HepG2 (cell line): ENCODE measurements at regions not wholly inside any gene's neighbourhood (a gene's known extent, or its start where the extent isn't known, plus 50 kb on each side); places are given as distances from the start of the nearest gene placed in this dataset.

Experiments
- AGO1 ChIP-seq: fragments of 200-400 bp; formaldehyde crosslinking; IDR thresholded peaks from 2 replicates; pipeline ENCODE4 v1.6.1; 2017; ENCODE audit warnings: mild to moderate bottlenecking, low read depth, low read length, moderate library complexity; ENCODE audit not compliant: poor library complexity, severe bottlenecking
- EHMT2 ChIP-seq: fragments of 200-600 bp; sonication (generic); IDR thresholded peaks from 2 replicates; pipeline ENCODE4 v1.7.0; 2017; ENCODE audit warnings: antibody characterized with exemption, low read depth, low read length, borderline replicate concordance
- FOSL2 ChIP-seq: sonication (generic); formaldehyde crosslinking; IDR thresholded peaks from 2 replicates; pipeline ENCODE4 v1.4.0; 2020; ENCODE audit warnings: missing genetic modification reagents
- JUND ChIP-seq: sonication (generic); formaldehyde crosslinking; IDR thresholded peaks from 2 replicates; pipeline ENCODE4 v1.8.0; 2022; ENCODE audit warnings: mild to moderate bottlenecking, missing genetic modification reagents
- KDM4B ChIP-seq: sonication (generic); formaldehyde crosslinking; IDR thresholded peaks from 2 replicates; pipeline ENCODE4 v1.4.0; 2020; ENCODE audit warnings: missing genetic modification reagents
- KMT2B ChIP-seq: IDR thresholded peaks from 2 replicates; pipeline ENCODE4 v1.6.1; 2016; ENCODE audit warnings: missing genetic modification reagents, missing compliant biosample characterization
- NR2F6 ChIP-seq, 2 experiments: IDR thresholded peaks; 2 replicates each; pipeline ENCODE4 v1.6.1; 2016; ENCODE audit warnings: antibody characterized with exemption in 1 of 2, mild to moderate bottlenecking in 1 of 2
- RBM39 ChIP-seq: fragments of 200-400 bp; formaldehyde crosslinking; IDR thresholded peaks from one replicate; pipeline ENCODE4 v1.6.1; 2018; ENCODE audit warnings: antibody characterized with exemption, mild to moderate bottlenecking, low read depth, low read length; ENCODE audit not compliant: poor library complexity, severe bottlenecking
- RFXAP ChIP-seq: sonication (generic); formaldehyde crosslinking; IDR thresholded peaks from 2 replicates; pipeline ENCODE4 v1.4.0; 2020; ENCODE audit warnings: missing genetic modification reagents, borderline replicate concordance
- ZBTB7B ChIP-seq: sonication (generic); formaldehyde crosslinking; IDR thresholded peaks from 2 replicates; pipeline ENCODE4 v1.4.0; 2020; ENCODE audit warnings: missing genetic modification reagents
- ZNF567 ChIP-seq: sonication (generic); formaldehyde crosslinking; IDR thresholded peaks from 2 replicates; pipeline ENCODE4 v1.8.1; 2023; ENCODE audit warnings: mild to moderate bottlenecking, missing genetic modification reagents, borderline replicate concordance
- ZNF672 ChIP-seq: sonication (generic); formaldehyde crosslinking; IDR thresholded peaks from 2 replicates; pipeline ENCODE4 v1.8.1; 2022; ENCODE audit warnings: missing genetic modification reagents
- ZNF7 ChIP-seq: IDR thresholded peaks from 2 replicates; pipeline ENCODE4 v1.6.1; 2016; ENCODE audit warnings: missing biosample characterization, missing genetic modification reagents
- ZSCAN12 ChIP-seq: sonication (generic); formaldehyde crosslinking; IDR thresholded peaks from 2 replicates; pipeline ENCODE4 v1.9.0; 2021; ENCODE audit warnings: mild to moderate bottlenecking, missing genetic modification reagents
- TF ChIP-seq, protein P1 (sequence below): sonication (generic); formaldehyde crosslinking; IDR thresholded peaks from 2 replicates; pipeline ENCODE4 v1.8.1; 2023; ENCODE audit warnings: mild to moderate bottlenecking, inconsistent platforms, moderate library complexity, missing genetic modification reagents, borderline replicate concordance
- TF ChIP-seq, protein P2 (sequence below): sonication (generic); formaldehyde crosslinking; IDR thresholded peaks from 2 replicates; pipeline ENCODE4 v1.9.0; 2021; ENCODE audit warnings: missing genetic modification reagents, borderline replicate concordance
- TF ChIP-seq, protein P3 (sequence below): sonication (generic); formaldehyde crosslinking; IDR thresholded peaks from 2 replicates; pipeline ENCODE4 v1.5.0; 2020; ENCODE audit warnings: missing genetic modification reagents, mild to moderate bottlenecking, borderline replicate concordance
- TF ChIP-seq, protein P4 (sequence below): fragments of 450-650 bp; IDR thresholded peaks from 2 replicates; pipeline ENCODE4 v1.6.1; 2017; ENCODE audit warnings: mild to moderate bottlenecking
- TF ChIP-seq, protein P5 (sequence below): sonication (generic); formaldehyde crosslinking; IDR thresholded peaks from 2 replicates; pipeline ENCODE4 v1.4.0; 2020; ENCODE audit warnings: missing genetic modification reagents

DNA sequence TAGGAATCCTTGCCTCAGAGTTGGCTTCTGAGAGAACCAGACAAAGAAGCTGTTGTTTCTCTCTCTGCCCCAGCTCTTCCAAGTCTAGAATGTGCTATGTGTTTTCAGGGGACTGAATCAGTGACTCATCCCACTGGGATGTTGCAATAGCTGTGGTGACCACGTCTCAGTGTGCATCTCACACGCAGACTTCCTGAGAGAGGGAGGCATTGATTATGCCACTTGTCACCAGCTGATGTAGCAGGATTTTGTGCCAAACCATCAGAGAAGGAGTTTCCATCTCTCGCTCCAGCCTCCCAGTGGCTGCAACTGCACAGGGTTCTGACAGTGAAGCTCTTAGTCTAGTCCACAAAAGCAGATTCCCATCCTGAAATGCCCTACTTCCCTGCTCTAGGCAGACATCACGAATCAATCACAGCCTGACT lies 455.8 kb downstream of the MIAT start (continued):
- TF ChIP-seq KDM4B (CRISPR knock-in tag): no peak
- no peak for TF ChIP-seq ZNF567 (CRISPR knock-in tag)
- no peak for TF ChIP-seq ZSCAN12 (CRISPR knock-in tag)
- TF ChIP-seq AGO1: no peak
- TF ChIP-seq, protein P1, sequence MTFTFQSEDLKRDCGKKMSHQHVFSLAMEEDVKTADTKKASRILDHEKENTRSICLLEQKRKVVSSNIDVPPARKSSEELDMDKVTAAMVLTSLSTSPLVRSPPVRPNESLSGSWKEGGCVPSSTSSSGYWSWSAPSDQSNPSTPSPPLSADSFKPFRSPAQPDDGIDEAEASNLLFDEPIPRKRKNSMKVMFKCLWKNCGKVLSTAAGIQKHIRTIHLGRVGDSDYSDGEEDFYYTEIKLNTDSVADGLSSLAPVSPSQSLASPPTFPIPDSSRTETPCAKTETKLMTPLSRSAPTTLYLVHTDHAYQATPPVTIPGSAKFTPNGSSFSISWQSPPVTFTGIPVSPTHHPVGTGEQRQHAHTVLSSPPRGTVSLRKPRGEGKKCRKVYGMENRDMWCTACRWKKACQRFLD: no peak
- TF ChIP-seq, protein P2, sequence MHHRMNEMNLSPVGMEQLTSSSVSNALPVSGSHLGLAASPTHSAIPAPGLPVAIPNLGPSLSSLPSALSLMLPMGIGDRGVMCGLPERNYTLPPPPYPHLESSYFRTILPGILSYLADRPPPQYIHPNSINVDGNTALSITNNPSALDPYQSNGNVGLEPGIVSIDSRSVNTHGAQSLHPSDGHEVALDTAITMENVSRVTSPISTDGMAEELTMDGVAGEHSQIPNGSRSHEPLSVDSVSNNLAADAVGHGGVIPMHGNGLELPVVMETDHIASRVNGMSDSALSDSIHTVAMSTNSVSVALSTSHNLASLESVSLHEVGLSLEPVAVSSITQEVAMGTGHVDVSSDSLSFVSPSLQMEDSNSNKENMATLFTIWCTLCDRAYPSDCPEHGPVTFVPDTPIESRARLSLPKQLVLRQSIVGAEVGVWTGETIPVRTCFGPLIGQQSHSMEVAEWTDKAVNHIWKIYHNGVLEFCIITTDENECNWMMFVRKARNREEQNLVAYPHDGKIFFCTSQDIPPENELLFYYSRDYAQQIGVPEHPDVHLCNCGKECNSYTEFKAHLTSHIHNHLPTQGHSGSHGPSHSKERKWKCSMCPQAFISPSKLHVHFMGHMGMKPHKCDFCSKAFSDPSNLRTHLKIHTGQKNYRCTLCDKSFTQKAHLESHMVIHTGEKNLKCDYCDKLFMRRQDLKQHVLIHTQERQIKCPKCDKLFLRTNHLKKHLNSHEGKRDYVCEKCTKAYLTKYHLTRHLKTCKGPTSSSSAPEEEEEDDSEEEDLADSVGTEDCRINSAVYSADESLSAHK (CRISPR knock-in tag): no peak
- TF ChIP-seq, protein P3, sequence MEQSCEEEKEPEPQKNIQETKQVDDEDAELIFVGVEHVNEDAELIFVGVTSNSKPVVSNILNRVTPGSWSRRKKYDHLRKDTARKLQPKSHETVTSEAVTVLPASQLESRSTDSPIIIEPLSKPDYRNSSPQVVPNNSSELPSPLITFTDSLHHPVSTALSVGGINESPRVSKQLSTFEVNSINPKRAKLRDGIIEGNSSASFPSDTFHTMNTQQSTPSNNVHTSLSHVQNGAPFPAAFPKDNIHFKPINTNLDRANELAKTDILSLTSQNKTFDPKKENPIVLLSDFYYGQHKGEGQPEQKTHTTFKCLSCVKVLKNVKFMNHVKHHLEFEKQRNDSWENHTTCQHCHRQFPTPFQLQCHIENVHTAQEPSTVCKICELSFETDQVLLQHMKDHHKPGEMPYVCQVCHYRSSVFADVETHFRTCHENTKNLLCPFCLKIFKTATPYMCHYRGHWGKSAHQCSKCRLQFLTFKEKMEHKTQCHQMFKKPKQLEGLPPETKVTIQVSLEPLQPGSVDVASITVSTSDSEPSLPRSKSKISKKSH (CRISPR knock-in tag): no peak
- TF ChIP-seq RFXAP: no peak
- TF ChIP-seq ZNF7 (CRISPR knock-in tag): peak; percentile 79; the same call in 1 of the 2 replicates
- TF ChIP-seq, protein P4, sequence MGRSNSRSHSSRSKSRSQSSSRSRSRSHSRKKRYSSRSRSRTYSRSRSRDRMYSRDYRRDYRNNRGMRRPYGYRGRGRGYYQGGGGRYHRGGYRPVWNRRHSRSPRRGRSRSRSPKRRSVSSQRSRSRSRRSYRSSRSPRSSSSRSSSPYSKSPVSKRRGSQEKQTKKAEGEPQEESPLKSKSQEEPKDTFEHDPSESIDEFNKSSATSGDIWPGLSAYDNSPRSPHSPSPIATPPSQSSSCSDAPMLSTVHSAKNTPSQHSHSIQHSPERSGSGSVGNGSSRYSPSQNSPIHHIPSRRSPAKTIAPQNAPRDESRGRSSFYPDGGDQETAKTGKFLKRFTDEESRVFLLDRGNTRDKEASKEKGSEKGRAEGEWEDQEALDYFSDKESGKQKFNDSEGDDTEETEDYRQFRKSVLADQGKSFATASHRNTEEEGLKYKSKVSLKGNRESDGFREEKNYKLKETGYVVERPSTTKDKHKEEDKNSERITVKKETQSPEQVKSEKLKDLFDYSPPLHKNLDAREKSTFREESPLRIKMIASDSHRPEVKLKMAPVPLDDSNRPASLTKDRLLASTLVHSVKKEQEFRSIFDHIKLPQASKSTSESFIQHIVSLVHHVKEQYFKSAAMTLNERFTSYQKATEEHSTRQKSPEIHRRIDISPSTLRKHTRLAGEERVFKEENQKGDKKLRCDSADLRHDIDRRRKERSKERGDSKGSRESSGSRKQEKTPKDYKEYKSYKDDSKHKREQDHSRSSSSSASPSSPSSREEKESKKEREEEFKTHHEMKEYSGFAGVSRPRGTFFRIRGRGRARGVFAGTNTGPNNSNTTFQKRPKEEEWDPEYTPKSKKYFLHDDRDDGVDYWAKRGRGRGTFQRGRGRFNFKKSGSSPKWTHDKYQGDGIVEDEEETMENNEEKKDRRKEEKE: no peak
- no peak for TF ChIP-seq NR2F6 (IDR thresholded peaks at IDR 0.05)
- TF ChIP-seq NR2F6 (CRISPR knock-in tag; IDR thresholded peaks at IDR 0.05): no peak
- no peak for TF ChIP-seq EHMT2
- no peak for TF ChIP-seq RBM39
- no peak for TF ChIP-seq ZBTB7B (CRISPR knock-in tag)
- no peak for TF ChIP-seq KMT2B
- TF ChIP-seq ZNF672 (CRISPR knock-in tag): no peak
- peak; percentile 73; the same call in 1 of the 2 replicates for TF ChIP-seq JUND (CRISPR knock-in tag)
- peak; percentile 98 for TF ChIP-seq FOSL2 (CRISPR knock-in tag)
- TF ChIP-seq, protein P5, sequence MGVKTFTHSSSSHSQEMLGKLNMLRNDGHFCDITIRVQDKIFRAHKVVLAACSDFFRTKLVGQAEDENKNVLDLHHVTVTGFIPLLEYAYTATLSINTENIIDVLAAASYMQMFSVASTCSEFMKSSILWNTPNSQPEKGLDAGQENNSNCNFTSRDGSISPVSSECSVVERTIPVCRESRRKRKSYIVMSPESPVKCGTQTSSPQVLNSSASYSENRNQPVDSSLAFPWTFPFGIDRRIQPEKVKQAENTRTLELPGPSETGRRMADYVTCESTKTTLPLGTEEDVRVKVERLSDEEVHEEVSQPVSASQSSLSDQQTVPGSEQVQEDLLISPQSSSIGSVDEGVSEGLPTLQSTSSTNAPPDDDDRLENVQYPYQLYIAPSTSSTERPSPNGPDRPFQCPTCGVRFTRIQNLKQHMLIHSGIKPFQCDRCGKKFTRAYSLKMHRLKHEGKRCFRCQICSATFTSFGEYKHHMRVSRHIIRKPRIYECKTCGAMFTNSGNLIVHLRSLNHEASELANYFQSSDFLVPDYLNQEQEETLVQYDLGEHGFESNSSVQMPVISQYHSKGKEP: no peak
